ENCODE measurements at regions not wholly inside any gene's neighbourhood (a gene's known extent, or its start where the extent isn't known, plus 50 kb on each side); places are given as distances from the start of the nearest gene placed in this dataset.

GRCh38 chr5:82376307-82376706 lies 98.2 kb upstream of the RPS23 start:
- TF ChIP-seq KDM1A (IDR thresholded peaks at IDR 0.05; ENCODE audit: borderline replicate concordance, low read length) (no peak), GABPA (IDR thresholded peaks at IDR 0.05; ENCODE audit: borderline replicate concordance, insufficient read depth, low read length) (no peak), TCF12 (IDR thresholded peaks at IDR 0.05; ENCODE audit: low read depth, low read length) (no peak), NRF1 (IDR thresholded peaks at IDR 0.05; ENCODE audit: low read depth, low read length) (no peak), CEBPB (IDR thresholded peaks at IDR 0.05; ENCODE audit: low read depth, low read length) (no peak), RAD21 (IDR thresholded peaks at IDR 0.05 in 1 of 2, conservative IDR thresholded peaks at IDR 0.05 in 1 of 2; ENCODE audit: low read depth in 2 of 2, low read length in 2 of 2) (no peak)
- no peak overlapping the region for H2AK5ac ChIP-seq (ENCODE audit: low read depth, low read length)
- H3K79me1 ChIP-seq (ENCODE audit: low read depth, low read length) = no peaks in the 10 kb centered on the region
- POLR2A ChIA-PET (ENCODE audit: partially characterized antibody) = no interaction called here
- CTCF ChIA-PET (ENCODE audit: partially characterized antibody) = interaction anchor here (0.8 to 1.7 kb wide), 4 partner anchors 19 to 27 kb away, joined by 3 to 6 read pairs (median 4); no protein-coding TSS in a partner anchor
- H4K8ac ChIP-seq (ENCODE audit: extremely low read depth, insufficient read depth, low read length) = no peak overlapping the region
- H2AFZ ChIP-seq (ENCODE audit: low read length) = no peak overlapping the region
- no peak overlapping the region for H3K4me2 ChIP-seq (ENCODE audit: insufficient read depth in 1 of 2, low read depth in 2 of 2, low read length in 2 of 2)
- no peak overlapping the region for H4K91ac ChIP-seq (replicated peaks; ENCODE audit: insufficient read length, low read length)
- no peaks in the 10 kb centered on the region; a peak in 1 of 8 replicates for H3K36me3 ChIP-seq (ENCODE audit: control insufficient read depth in 2 of 4, insufficient read depth in 4 of 4, low read length in 3 of 4)
- FAIRE-seq (no peak), DNase-seq (ENCODE audit: low read depth in 1 of 2, low spot score in 2 of 2) (no peak)
- no peak overlapping the region for H3K18ac ChIP-seq (ENCODE audit: extremely low read depth, low read length)
- H4K20me1 ChIP-seq (replicated peaks in 1 of 2; ENCODE audit: control insufficient read depth in 1 of 2, insufficient read depth in 2 of 2, low read length in 2 of 2) = no peaks in the 10 kb centered on the region
- H2BK5ac ChIP-seq (ENCODE audit: low read depth, low read length) = no peak overlapping the region
- no peak overlapping the region for H3K56ac ChIP-seq (replicated peaks; ENCODE audit: insufficient read length, low read depth, low read length)
- H4K5ac ChIP-seq (ENCODE audit: insufficient read length, low read depth, low read length) = no peak overlapping the region
- H3K9me3 ChIP-seq (ENCODE audit: insufficient read depth in 2 of 2, low read depth in 1 of 2, low read length in 1 of 2) = peaks cover 6 to 17% of the 10 kb centered on the region in 2 experiments; a peak in 2 of 4 replicates
- 91% methylated on average over 2 of the region's 2 CpGs; no CpG with 5 or more reads in 1 of the 2 experiments for WGBS, 2 experiments (ENCODE audit: extremely low coverage in 1 of 2, insufficient coverage in 1 of 2, insufficient read length in 1 of 2, insufficient replicate concordance in 2 of 2, low coverage in 1 of 2, low lambda C conversion rate in 2 of 2, missing lambda C conversion rate in 1 of 2)
- no peaks in the 10 kb centered on the region for H3K4me1 ChIP-seq (replicated peaks in 1 of 4; ENCODE audit: control insufficient read depth in 3 of 4, insufficient read depth in 4 of 4, low read length in 3 of 4)
- no peaks in the 10 kb centered on the region for H3K27me3 ChIP-seq (replicated peaks in 1 of 4; ENCODE audit: control insufficient read depth in 3 of 4, extremely low read depth in 1 of 4, insufficient read depth in 3 of 4, low read length in 3 of 4)
- no peak overlapping the region for H3K9ac ChIP-seq (replicated peaks in 1 of 4; ENCODE audit: extremely low read depth in 1 of 4, low read depth in 3 of 4, low read length in 3 of 4)
- H3K14ac ChIP-seq (ENCODE audit: insufficient read length) = no peak overlapping the region
- no peak overlapping the region for H3K4me3 ChIP-seq (ENCODE audit: extremely low read depth in 1 of 4, insufficient read depth in 2 of 4, low read depth in 3 of 4, low read length in 4 of 4)
- no peak overlapping the region for H3K23ac ChIP-seq (ENCODE audit: insufficient read length)
- H2BK12ac ChIP-seq (ENCODE audit: low read depth, low read length) = no peak overlapping the region
- H2BK20ac ChIP-seq (ENCODE audit: low read length) = no peak overlapping the region
- H3K4ac ChIP-seq (replicated peaks; ENCODE audit: insufficient read length, low read depth, low read length) = no peak overlapping the region
- no peak overlapping the region for H2BK120ac ChIP-seq (replicated peaks; ENCODE audit: low read depth, low read length)
- H3K79me2 ChIP-seq (ENCODE audit: control insufficient read depth in 1 of 2, insufficient read depth in 2 of 2, low read length in 2 of 2) = no peaks in the 10 kb centered on the region
- no peaks in the 10 kb centered on the region for H3K23me2 ChIP-seq (ENCODE audit: low read depth, low read length)
- H2BK15ac ChIP-seq (ENCODE audit: low read length) = no peak overlapping the region
- no peak overlapping the region for H3K27ac ChIP-seq (ENCODE audit: low read depth, low read length)

Measured in H1 (cell line).